ENCODE measurements at regions not wholly inside any gene's neighbourhood (a gene's known extent, or its start where the extent isn't known, plus 50 kb on each side); places are given as distances from the start of the nearest gene placed in this dataset.

GRCh38 chr19:30131246-30131645 is 189.2 kb downstream of the URI1 start:
- H3K4me1 ChIP-seq (ENCODE audit: insufficient read depth, low read length, poor library complexity, severe bottlenecking) = no peaks in the 10 kb centered on the region
- H3K27me3 ChIP-seq (replicated peaks; ENCODE audit: insufficient read depth, low read depth, low read length, poor library complexity) = no peaks in the 10 kb centered on the region
- H3K27ac ChIP-seq (ENCODE audit: low read depth, low read length, poor library complexity, severe bottlenecking) = no peak overlapping the region
- ChIA-PET CTCF (no interaction called here), POLR2A (ENCODE audit: low non-redundant PET) (no interaction called here)
- no peaks in the 10 kb centered on the region for H3K9me3 ChIP-seq (ENCODE audit: low read depth, low read length, poor library complexity, severe bottlenecking)
- TF ChIP-seq EZH2 (IDR thresholded peaks at IDR 0.05; ENCODE audit: borderline replicate concordance, low read depth, low read length, poor library complexity, severe bottlenecking) (no peak), CTCF (conservative IDR thresholded peaks at IDR 0.05; ENCODE audit: low read depth, low read length) (no peak)
- intact Hi-C loops (cut with micrococcal nuclease; ENCODE audit: unreplicated experiment) = no loop called here
- H3K36me3 ChIP-seq (ENCODE audit: insufficient read depth, low read length, poor library complexity, severe bottlenecking) = no peaks in the 10 kb centered on the region
- DNase-seq (ENCODE audit: low spot score) = no peak
- H3K4me3 ChIP-seq (ENCODE audit: low read depth, low read length, poor library complexity, severe bottlenecking) = no peak overlapping the region
- no TSS peak for BruUV-seq (replicated peaks)

GRCh38 chr19:30131722-30132291 is 189.8 kb downstream of the URI1 start:
- no peak for TF ChIP-seq EZH2 (IDR thresholded peaks at IDR 0.05; ENCODE audit: borderline replicate concordance, low read depth, low read length, poor library complexity, severe bottlenecking)
- no peak for TF ChIP-seq CTCF (conservative IDR thresholded peaks at IDR 0.05; ENCODE audit: low read depth, low read length)
- CTCF ChIA-PET = no interaction called here
- BruUV-seq (replicated peaks) = no TSS peak

GRCh38 chr19:30132343-30133075 is 190.5 kb downstream of the URI1 start:
- H3K9me3 ChIP-seq (ENCODE audit: low read depth, low read length, poor library complexity, severe bottlenecking) = no peaks in the 10 kb centered on the region
- no peak for TF ChIP-seq CTCF (conservative IDR thresholded peaks at IDR 0.05; ENCODE audit: low read depth, low read length)
- no peak for TF ChIP-seq EZH2 (IDR thresholded peaks at IDR 0.05; ENCODE audit: borderline replicate concordance, low read depth, low read length, poor library complexity, severe bottlenecking)
- no peak overlapping the region for H3K27ac ChIP-seq (ENCODE audit: low read depth, low read length, poor library complexity, severe bottlenecking)
- no peak overlapping the region for H3K4me3 ChIP-seq (ENCODE audit: low read depth, low read length, poor library complexity, severe bottlenecking)
- no peaks in the 10 kb centered on the region for H3K4me1 ChIP-seq (ENCODE audit: insufficient read depth, low read length, poor library complexity, severe bottlenecking)
- no peaks in the 10 kb centered on the region for H3K27me3 ChIP-seq (replicated peaks; ENCODE audit: insufficient read depth, low read depth, low read length, poor library complexity)
- intact Hi-C loops (cut with micrococcal nuclease; ENCODE audit: unreplicated experiment) = no loop called here
- no peaks in the 10 kb centered on the region for H3K36me3 ChIP-seq (ENCODE audit: insufficient read depth, low read length, poor library complexity, severe bottlenecking)
- POLR2A ChIA-PET (ENCODE audit: low non-redundant PET) = no interaction called here
- CTCF ChIA-PET = no interaction called here
- no peak for DNase-seq (ENCODE audit: low spot score)
- BruUV-seq (replicated peaks) = no TSS peak

More at GRCh38 chr19:30131722-30132291, 189.8 kb downstream of the URI1 start:
- Histone ChIP-seq H3K27me3 (replicated peaks; ENCODE audit: insufficient read depth, low read depth, low read length, poor library complexity) (no peaks in the 10 kb centered on the region), H3K4me1 (ENCODE audit: insufficient read depth, low read length, poor library complexity, severe bottlenecking) (no peaks in the 10 kb centered on the region), H3K9me3 (ENCODE audit: low read depth, low read length, poor library complexity, severe bottlenecking) (no peaks in the 10 kb centered on the region), H3K27ac (ENCODE audit: low read depth, low read length, poor library complexity, severe bottlenecking) (no peak overlapping the region), H3K36me3 (ENCODE audit: insufficient read depth, low read length, poor library complexity, severe bottlenecking) (no peaks in the 10 kb centered on the region), H3K4me3 (ENCODE audit: low read depth, low read length, poor library complexity, severe bottlenecking) (no peak overlapping the region)
- POLR2A ChIA-PET (ENCODE audit: low non-redundant PET) = no interaction called here
- no peak for DNase-seq (ENCODE audit: low spot score)
- intact Hi-C loops (cut with micrococcal nuclease; ENCODE audit: unreplicated experiment) = no loop called here
